NT2/D1 (cell line): ENCODE measurements at regions not wholly inside any gene's neighbourhood (a gene's known extent, or its start where the extent isn't known, plus 50 kb on each side); places are given as distances from the start of the nearest gene placed in this dataset.

Experiments
- SUZ12 ChIP-seq: IDR thresholded peaks from 2 replicates; pipeline ENCODE4 v1.6.1; 2011; ENCODE audit not compliant: insufficient read length, insufficient read depth; ENCODE audit errors: extremely low read depth
- YY1 ChIP-seq: IDR thresholded peaks from 2 replicates; pipeline ENCODE4 v1.6.1; 2011; ENCODE audit not compliant: insufficient read length, insufficient read depth
- ZNF274 ChIP-seq: IDR thresholded peaks from 2 replicates; pipeline ENCODE4 v1.6.1; 2011; ENCODE audit warnings: mild to moderate bottlenecking, low read depth, low read length

DNA sequence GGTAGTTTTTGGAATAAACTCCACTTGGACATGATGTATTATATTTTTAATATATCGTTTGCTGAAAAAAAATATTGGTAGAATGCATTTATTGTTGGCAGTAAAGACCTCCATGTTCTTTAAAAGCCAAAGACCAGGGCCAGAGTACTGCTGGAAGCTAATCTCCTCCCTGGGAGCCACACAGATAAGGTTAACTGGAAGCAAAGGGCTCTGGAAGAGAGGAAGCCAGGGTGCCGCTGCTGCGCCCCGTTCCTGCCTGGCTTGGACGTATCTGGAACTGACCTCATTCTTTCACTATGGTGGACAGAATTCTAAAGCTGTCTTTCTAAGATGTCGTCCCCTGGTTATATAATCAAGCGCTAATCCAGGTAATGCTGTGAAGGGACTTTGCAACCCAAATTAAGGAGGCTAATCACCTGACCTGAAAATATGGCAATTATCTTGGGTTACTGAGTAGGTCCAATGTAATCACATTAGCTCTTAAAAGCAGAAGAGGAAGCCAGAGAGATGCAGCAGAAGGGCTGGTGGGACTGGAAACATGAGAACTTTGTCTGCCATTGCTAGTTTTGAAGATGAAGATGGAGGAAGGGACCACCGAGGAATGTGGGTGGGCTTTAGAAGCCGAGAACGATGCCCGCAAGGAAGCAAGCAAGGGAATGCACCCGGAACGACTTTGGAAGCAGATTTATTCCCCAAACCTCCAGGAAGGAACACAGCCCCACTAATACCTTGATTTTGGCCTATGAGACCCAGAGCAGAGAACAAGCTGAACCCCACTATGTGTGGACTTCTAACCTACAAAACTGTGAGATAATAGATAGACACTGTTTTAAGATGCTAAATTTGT lies 167.7 kb upstream of the KCNJ15 start:
- no peak for TF ChIP-seq YY1
- no peak for TF ChIP-seq SUZ12
- TF ChIP-seq ZNF274 = no peak
